PC-9 (cell line): ENCODE measurements at regions not wholly inside any gene's neighbourhood (a gene's known extent, or its start where the extent isn't known, plus 50 kb on each side); places are given as distances from the start of the nearest gene placed in this dataset.

Experiments used
- BruUV-seq: library from RNA; stranded (reverse); fragments of 400-500 nt; replicated peaks from 2 replicates; lab custom pipeline; 2021; lab: Mats Ljungman, UMichigan
- CTCF ChIA-PET: fragments of 300-600 bp; sonication (Branson Sonifier 250); formaldehyde crosslinking; loops from one replicate; lab custom pipeline; 2022; ENCODE audit warnings: antibody characterized with exemption; lab: Charles Lee
- POLR2A ChIA-PET: fragments of 300-600 bp; sonication (Branson Sonifier 250); formaldehyde crosslinking; loops from one replicate; lab custom pipeline; 2022; ENCODE audit warnings: antibody characterized with exemption; ENCODE audit not compliant: unreplicated experiment; lab: Charles Lee
- DNase-seq, 2 experiments: peaks; one replicate each; pipeline versions ENCODE4 v3.0.0 to v3.0.0-alpha.2; 2015 to 2022; ENCODE audit warnings: mixed read lengths in 1 of 2
- H2AFZ ChIP-seq: fragments of 200-600 bp; sonication (generic); 2 replicates; pipeline ENCODE4 v1.8.1; 2017; ENCODE audit warnings: antibody characterized with exemption
- H3F3A ChIP-seq: fragments of 200-600 bp; sonication (generic); 2 replicates; pipeline ENCODE4 v1.8.1; 2017; ENCODE audit warnings: antibody characterized with exemption, mild to moderate bottlenecking, low read depth; ENCODE audit not compliant: insufficient read depth
- H3K27ac ChIP-seq: fragments of 200-600 bp; sonication (generic); 2 replicates; pipeline ENCODE4 v1.6.1; 2016; ENCODE audit warnings: mixed run types
- H3K27me3 ChIP-seq: fragments of 200-600 bp; sonication (generic); 2 replicates; pipeline ENCODE4 v1.6.1; 2016; ENCODE audit warnings: low read depth, mixed run types; ENCODE audit not compliant: insufficient read depth
- H3K36me3 ChIP-seq: fragments of 200-600 bp; sonication (generic); 2 replicates; pipeline ENCODE4 v1.6.1; 2016; ENCODE audit warnings: low read depth, mixed run types
- H3K4me1 ChIP-seq: fragments of 200-600 bp; sonication (generic); replicated peaks from 2 replicates; pipeline ENCODE4 v1.6.1; 2016; ENCODE audit warnings: mixed run types; ENCODE audit not compliant: insufficient read depth
- H3K4me2 ChIP-seq: fragments of 200-600 bp; sonication (generic); 2 replicates; pipeline ENCODE4 v1.6.1; 2017; ENCODE audit warnings: mixed run types
- H3K4me3 ChIP-seq: fragments of 200-600 bp; sonication (generic); 2 replicates; pipeline ENCODE4 v1.6.1; 2016; ENCODE audit warnings: mixed run types
- H3K79me2 ChIP-seq: fragments of 200-600 bp; sonication (generic); 2 replicates; pipeline ENCODE4 v1.6.1; 2017; ENCODE audit warnings: low read depth, mixed run types
- H3K9me2 ChIP-seq: fragments of 200-600 bp; sonication (generic); 2 replicates; pipeline ENCODE4 v1.8.1; 2017; ENCODE audit warnings: mild to moderate bottlenecking; ENCODE audit not compliant: insufficient read depth
- H3K9me3 ChIP-seq: fragments of 200-600 bp; sonication (generic); 2 replicates; pipeline ENCODE4 v1.8.1; 2016; ENCODE audit warnings: low read depth; ENCODE audit not compliant: insufficient read depth
- H4K20me1 ChIP-seq: fragments of 200-600 bp; sonication (generic); 2 replicates; pipeline ENCODE4 v1.8.1; 2017; ENCODE audit not compliant: insufficient read depth
- CTCF ChIP-seq: fragments of 200-600 bp; sonication (generic); conservative IDR thresholded peaks from 2 replicates; pipeline ENCODE4 v1.6.1; 2017; ENCODE audit warnings: mixed run types, antibody characterized with exemption, mild to moderate bottlenecking, moderate library complexity
- EZH2 ChIP-seq: fragments of 200-600 bp; sonication (generic); IDR thresholded peaks from 2 replicates; pipeline ENCODE4 v1.8.0; 2017; ENCODE audit warnings: antibody characterized with exemption, low read depth
- intact Hi-C: fragments of 100-400 bp; cut with micrococcal nuclease; formaldehyde crosslinking; loops from one replicate; pipeline ENCODE4 v1.10.0; 2022; ENCODE audit not compliant: unreplicated experiment

- Histone ChIP-seq H3K79me2 (no peaks in the 10 kb centered on the region), H3K9me2 (no peaks in the 10 kb centered on the region), H3K27ac (no peak overlapping the region), H3F3A (no peaks in the 10 kb centered on the region), H3K4me1 (no peaks in the 10 kb centered on the region), H2AFZ (no peak overlapping the region), H3K4me3 (no peak overlapping the region), H3K27me3 (no peaks in the 10 kb centered on the region), H3K4me2 (no peak overlapping the region), H3K36me3 (no peaks in the 10 kb centered on the region), H3K9me3 (no peaks in the 10 kb centered on the region), H4K20me1 (no peaks in the 10 kb centered on the region)
- ChIA-PET POLR2A (no interaction called here), CTCF (interaction anchor here (0.7 kb wide), 1 partner anchor 316 kb away, joined by 4 read pairs; no protein-coding TSS in a partner anchor)
- no peak for TF ChIP-seq EZH2
- TF ChIP-seq CTCF = no peak
- intact Hi-C loops = no loop called here
- no TSS peak for BruUV-seq
- no peak for DNase-seq
Observed at GRCh38 chr12:41706376-41706775, 438.3 kb downstream of the GXYLT1 start.

DNA sequence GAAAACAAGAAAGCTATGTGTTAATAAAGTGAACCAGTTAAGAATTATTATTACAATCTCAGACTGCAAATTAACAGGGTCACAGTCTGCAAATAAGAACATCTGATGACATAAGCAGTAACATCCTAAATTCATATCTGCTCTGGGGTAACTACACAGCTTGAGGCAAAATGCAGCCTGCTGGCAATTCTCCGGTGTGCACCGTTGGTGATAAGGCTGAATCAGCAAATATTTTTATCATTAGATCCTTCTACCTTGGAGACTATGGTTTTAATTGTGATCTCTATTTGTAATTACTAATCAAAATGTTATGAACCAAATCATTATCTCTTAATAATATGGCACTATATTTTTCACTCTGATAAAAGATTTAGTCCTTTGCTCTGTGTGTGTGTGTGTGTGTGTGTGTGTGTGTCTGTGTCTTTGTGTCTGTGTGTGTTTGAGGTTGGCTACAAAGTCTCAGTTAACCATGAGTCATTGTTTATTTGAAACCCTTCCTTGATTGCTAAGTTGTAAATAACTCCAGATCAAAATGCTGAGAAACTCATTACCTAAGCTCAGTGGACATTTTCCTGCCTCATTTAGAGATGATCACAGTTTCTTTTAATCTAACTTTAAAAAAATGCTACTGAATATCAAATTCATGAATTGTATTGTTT, 442.6 kb downstream of the GXYLT1 start:
- intact Hi-C loops = no loop called here
- no peaks in the 10 kb centered on the region for H3K4me1 ChIP-seq
- no peaks in the 10 kb centered on the region for H3K9me2 ChIP-seq
- no TSS peak for BruUV-seq
- no peaks in the 10 kb centered on the region for H3K9me3 ChIP-seq
- ChIA-PET POLR2A (no interaction called here), CTCF (no interaction called here)
- no peak overlapping the region for H3K27ac ChIP-seq
- no peak for TF ChIP-seq CTCF
- no peak for TF ChIP-seq EZH2
- no peak overlapping the region for H3K4me3 ChIP-seq
- no peaks in the 10 kb centered on the region for H3K27me3 ChIP-seq
- no peaks in the 10 kb centered on the region for H3F3A ChIP-seq
- no peak overlapping the region for H2AFZ ChIP-seq
- no peak overlapping the region for H3K4me2 ChIP-seq
- no peak for DNase-seq
- H3K36me3 ChIP-seq = no peaks in the 10 kb centered on the region
- no peaks in the 10 kb centered on the region for H3K79me2 ChIP-seq
- no peaks in the 10 kb centered on the region for H4K20me1 ChIP-seq

- Histone ChIP-seq H3K4me1 (no peaks in the 10 kb centered on the region), H3K36me3 (no peaks in the 10 kb centered on the region), H3K79me2 (no peaks in the 10 kb centered on the region), H3K27ac (no peak overlapping the region), H3K4me3 (no peak overlapping the region), H3K9me3 (no peaks in the 10 kb centered on the region), H3K9me2 (no peaks in the 10 kb centered on the region), H3K4me2 (no peak overlapping the region), H3F3A (no peaks in the 10 kb centered on the region), H3K27me3 (no peaks in the 10 kb centered on the region), H2AFZ (no peak overlapping the region), H4K20me1 (no peaks in the 10 kb centered on the region)
- no TSS peak for BruUV-seq
- DNase-seq = no peak
- intact Hi-C loops = no loop called here
- POLR2A ChIA-PET = no interaction called here
- CTCF ChIA-PET = no interaction called here
- TF ChIP-seq CTCF (no peak), EZH2 (no peak)
Observed at GRCh38 chr12:41700940-41701339, 443.7 kb downstream of the GXYLT1 start.
